ENCODE measurements at regions not wholly inside any gene's neighbourhood (a gene's known extent, or its start where the extent isn't known, plus 50 kb on each side); places are given as distances from the start of the nearest gene placed in this dataset.
A peak's percentile ranks its signal among the peaks of the same experiment; 100 is the strongest.

DNA sequence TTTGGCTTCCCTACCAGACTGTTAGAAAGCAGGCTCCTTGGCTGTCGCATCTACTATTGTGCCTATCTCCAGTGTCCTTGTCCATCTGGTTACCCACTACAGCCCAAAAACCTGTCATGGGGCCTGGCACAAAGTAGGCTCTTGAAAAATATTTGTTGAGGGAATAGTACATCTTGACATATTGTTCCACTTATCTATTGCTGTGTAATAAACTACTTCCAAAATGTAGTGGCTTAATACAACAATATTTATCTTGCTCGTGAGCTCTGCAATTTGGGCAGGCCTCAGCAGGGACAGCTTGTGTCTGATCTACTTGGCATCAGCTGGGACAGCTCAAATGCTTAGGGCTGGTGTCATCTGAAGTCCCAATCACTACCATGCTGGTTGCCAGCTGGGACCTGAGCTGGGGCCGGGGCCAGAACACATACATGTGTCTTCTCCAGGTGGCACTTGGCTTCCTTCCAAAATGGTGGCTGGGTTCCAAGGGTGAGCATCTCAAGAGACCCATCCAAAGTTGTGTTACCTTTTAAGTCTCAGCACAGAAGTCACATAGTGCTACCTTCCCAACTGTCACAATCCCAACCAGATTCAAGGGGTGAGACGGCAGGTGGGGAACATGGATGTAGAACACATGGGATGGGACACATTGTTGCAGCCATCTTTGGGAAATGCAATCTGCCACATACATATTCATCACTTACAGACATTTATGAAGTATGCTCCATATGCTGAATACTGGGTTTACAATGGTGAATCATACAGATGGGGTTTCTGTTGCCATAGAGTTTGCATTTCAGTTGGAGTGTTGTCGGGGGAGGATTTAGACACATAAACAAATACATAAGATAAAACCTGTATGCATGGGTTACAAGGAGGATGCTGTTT lies 134.2 kb downstream of the FOXI3 start:
- Histone ChIP-seq H3K36me3 (ENCODE audit: insufficient read depth, low read length) (no peaks in the 10 kb centered on the region), H3K27ac (ENCODE audit: low read depth, low read length) (no peak overlapping the region), H2AFZ (ENCODE audit: low read depth, low read length) (no peak overlapping the region), H3K9ac (ENCODE audit: low read length) (no peak overlapping the region), H3K4me3 (ENCODE audit: insufficient read depth, low read depth, low read length) (no peak overlapping the region), H3K27me3 (ENCODE audit: insufficient read depth, low read length) (no peaks in the 10 kb centered on the region), H3K4me1 (ENCODE audit: insufficient read depth, low read length) (no peaks in the 10 kb centered on the region), H4K20me1 (ENCODE audit: insufficient read depth, low read length) (no peaks in the 10 kb centered on the region), H3K4me2 (ENCODE audit: low read length) (no peak overlapping the region), H3K9me3 (ENCODE audit: insufficient read depth, low read depth, low read length) (no peaks in the 10 kb centered on the region), H3K79me2 (ENCODE audit: insufficient read depth, low read length) (no peaks in the 10 kb centered on the region)
- Mint-ChIP-seq H3K27ac (ENCODE audit: unreplicated experiment) (no peak overlapping the region), H3K4me3 (ENCODE audit: unreplicated experiment) (no peak overlapping the region), H3K27me3 (ENCODE audit: low read depth, unreplicated experiment) (no peaks in the 10 kb centered on the region), H3K9me3 (ENCODE audit: unreplicated experiment) (peaks cover 2% of the 10 kb centered on the region), H3K36me3 (ENCODE audit: low read depth, unreplicated experiment) (no peaks in the 10 kb centered on the region), H3K4me1 (ENCODE audit: low read depth, unreplicated experiment) (no peaks in the 10 kb centered on the region)
- no peak for FAIRE-seq
- no peak for TF ChIP-seq EZH2 (IDR thresholded peaks at IDR 0.05; ENCODE audit: insufficient read depth, low read length)
- TF ChIP-seq, protein P1, sequence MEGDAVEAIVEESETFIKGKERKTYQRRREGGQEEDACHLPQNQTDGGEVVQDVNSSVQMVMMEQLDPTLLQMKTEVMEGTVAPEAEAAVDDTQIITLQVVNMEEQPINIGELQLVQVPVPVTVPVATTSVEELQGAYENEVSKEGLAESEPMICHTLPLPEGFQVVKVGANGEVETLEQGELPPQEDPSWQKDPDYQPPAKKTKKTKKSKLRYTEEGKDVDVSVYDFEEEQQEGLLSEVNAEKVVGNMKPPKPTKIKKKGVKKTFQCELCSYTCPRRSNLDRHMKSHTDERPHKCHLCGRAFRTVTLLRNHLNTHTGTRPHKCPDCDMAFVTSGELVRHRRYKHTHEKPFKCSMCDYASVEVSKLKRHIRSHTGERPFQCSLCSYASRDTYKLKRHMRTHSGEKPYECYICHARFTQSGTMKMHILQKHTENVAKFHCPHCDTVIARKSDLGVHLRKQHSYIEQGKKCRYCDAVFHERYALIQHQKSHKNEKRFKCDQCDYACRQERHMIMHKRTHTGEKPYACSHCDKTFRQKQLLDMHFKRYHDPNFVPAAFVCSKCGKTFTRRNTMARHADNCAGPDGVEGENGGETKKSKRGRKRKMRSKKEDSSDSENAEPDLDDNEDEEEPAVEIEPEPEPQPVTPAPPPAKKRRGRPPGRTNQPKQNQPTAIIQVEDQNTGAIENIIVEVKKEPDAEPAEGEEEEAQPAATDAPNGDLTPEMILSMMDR (IDR thresholded peaks at IDR 0.05; ENCODE audit: insufficient read depth, low read depth, low read length), result no peak
- DNase-seq (ENCODE audit: low read depth), result no peak

DNA sequence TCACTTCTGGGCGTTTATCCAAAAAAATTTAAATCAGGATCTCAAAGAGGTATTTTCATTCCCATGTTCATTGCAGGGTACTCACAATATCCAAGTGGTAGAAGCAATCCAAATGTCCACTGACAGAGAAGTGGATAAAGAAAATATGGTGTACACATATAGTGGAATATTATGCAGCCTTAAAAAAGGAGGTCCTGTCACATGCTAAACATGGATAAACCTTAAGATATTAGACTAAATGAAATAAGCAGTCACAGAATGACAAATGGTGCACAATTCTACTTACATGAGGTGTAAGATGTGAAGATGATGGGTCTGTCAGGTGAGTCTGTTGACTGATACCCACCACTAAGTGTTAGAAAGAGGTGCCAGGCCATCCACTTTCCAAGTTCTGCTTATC lies 140.6 kb downstream of the THNSL2 start:
- Histone ChIP-seq H3K27me3 (ENCODE audit: insufficient read depth, low read length) (no peaks in the 10 kb centered on the region), H3K4me3 (ENCODE audit: insufficient read depth, low read depth, low read length) (no peak overlapping the region), H3K79me2 (ENCODE audit: insufficient read depth, low read length) (no peaks in the 10 kb centered on the region), H4K20me1 (ENCODE audit: insufficient read depth, low read length) (no peaks in the 10 kb centered on the region), H3K4me1 (ENCODE audit: insufficient read depth, low read length) (no peaks in the 10 kb centered on the region), H3K4me2 (ENCODE audit: low read length) (no peak overlapping the region), H2AFZ (ENCODE audit: low read depth, low read length) (no peak overlapping the region), H3K9me3 (ENCODE audit: insufficient read depth, low read depth, low read length) (no peaks in the 10 kb centered on the region), H3K27ac (ENCODE audit: low read depth, low read length) (no peak overlapping the region), H3K9ac (ENCODE audit: low read length) (no peak overlapping the region), H3K36me3 (ENCODE audit: insufficient read depth, low read length) (no peaks in the 10 kb centered on the region)
- Mint-ChIP-seq H3K36me3 (ENCODE audit: low read depth, unreplicated experiment) (no peaks in the 10 kb centered on the region), H3K9me3 (ENCODE audit: unreplicated experiment) (peaks cover 10% of the 10 kb centered on the region), H3K27ac (ENCODE audit: unreplicated experiment) (no peak overlapping the region), H3K4me1 (ENCODE audit: low read depth, unreplicated experiment) (no peaks in the 10 kb centered on the region), H3K4me3 (ENCODE audit: unreplicated experiment) (no peak overlapping the region), H3K27me3 (ENCODE audit: low read depth, unreplicated experiment) (no peaks in the 10 kb centered on the region)
- TF ChIP-seq, protein P1 (IDR thresholded peaks at IDR 0.05; ENCODE audit: insufficient read depth, low read depth, low read length), result no peak
- no peak for TF ChIP-seq EZH2 (IDR thresholded peaks at IDR 0.05; ENCODE audit: insufficient read depth, low read length)
- DNase-seq (ENCODE audit: low read depth) (no peak), FAIRE-seq (no peak)

DNA sequence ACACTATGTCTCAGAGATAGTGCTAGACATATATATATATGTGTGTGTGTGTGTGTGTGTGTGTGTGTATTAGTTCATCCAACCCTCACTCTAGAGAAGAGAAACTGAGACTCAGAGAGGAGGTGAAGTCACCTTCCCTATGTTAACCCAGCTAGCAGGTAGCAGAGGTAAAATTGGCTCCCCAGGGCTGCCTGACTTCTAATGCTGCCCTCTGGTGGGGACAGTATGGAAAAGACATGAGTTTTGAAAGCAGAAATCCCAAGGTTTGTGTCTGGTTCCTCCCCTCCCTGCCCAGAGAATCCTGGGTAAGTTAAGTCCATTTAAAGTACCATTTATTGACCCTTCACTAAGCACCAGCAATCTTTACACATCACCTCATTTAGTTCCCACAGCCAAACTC lies 137.7 kb downstream of the THNSL2 start:
- FAIRE-seq (no peak), DNase-seq (ENCODE audit: low read depth) (no peak)
- Histone ChIP-seq H3K27me3 (ENCODE audit: insufficient read depth, low read length) (no peaks in the 10 kb centered on the region), H3K27ac (ENCODE audit: low read depth, low read length) (no peak overlapping the region), H3K4me3 (ENCODE audit: insufficient read depth, low read depth, low read length) (no peak overlapping the region), H3K9me3 (ENCODE audit: insufficient read depth, low read depth, low read length) (no peaks in the 10 kb centered on the region), H3K36me3 (ENCODE audit: insufficient read depth, low read length) (no peaks in the 10 kb centered on the region), H3K79me2 (ENCODE audit: insufficient read depth, low read length) (no peaks in the 10 kb centered on the region), H3K4me2 (ENCODE audit: low read length) (no peak overlapping the region), H4K20me1 (ENCODE audit: insufficient read depth, low read length) (no peaks in the 10 kb centered on the region), H3K4me1 (ENCODE audit: insufficient read depth, low read length) (no peaks in the 10 kb centered on the region), H3K9ac (ENCODE audit: low read length) (no peak overlapping the region), H2AFZ (ENCODE audit: low read depth, low read length) (no peak overlapping the region)
- H3K4me1 Mint-ChIP-seq (ENCODE audit: low read depth, unreplicated experiment), result no peaks in the 10 kb centered on the region
- no peak for TF ChIP-seq EZH2 (IDR thresholded peaks at IDR 0.05; ENCODE audit: insufficient read depth, low read length)
- TF ChIP-seq, protein P1 (IDR thresholded peaks at IDR 0.05; ENCODE audit: insufficient read depth, low read depth, low read length), result peak; percentile 19
- no peaks in the 10 kb centered on the region for H3K27me3 Mint-ChIP-seq (ENCODE audit: low read depth, unreplicated experiment)
- no peak overlapping the region for H3K4me3 Mint-ChIP-seq (ENCODE audit: unreplicated experiment)
- no peaks in the 10 kb centered on the region for H3K36me3 Mint-ChIP-seq (ENCODE audit: low read depth, unreplicated experiment)
- peaks cover 8% of the 10 kb centered on the region for H3K9me3 Mint-ChIP-seq (ENCODE audit: unreplicated experiment)
- H3K27ac Mint-ChIP-seq (ENCODE audit: unreplicated experiment), result no peak overlapping the region
